HG02870 (cell line): ENCODE measurements at regions not wholly inside any gene's neighbourhood (a gene's known extent, or its start where the extent isn't known, plus 50 kb on each side); places are given as distances from the start of the nearest gene placed in this dataset.

ENCODE experiments used
- ATAC-seq: cut with Tn5 transposase; IDR thresholded peaks from one replicate; pipeline ENCODE4 v1.9.1; 2021; ENCODE audit warnings: mild to moderate bottlenecking, moderate library complexity; ENCODE audit not compliant: unreplicated experiment

DNA sequence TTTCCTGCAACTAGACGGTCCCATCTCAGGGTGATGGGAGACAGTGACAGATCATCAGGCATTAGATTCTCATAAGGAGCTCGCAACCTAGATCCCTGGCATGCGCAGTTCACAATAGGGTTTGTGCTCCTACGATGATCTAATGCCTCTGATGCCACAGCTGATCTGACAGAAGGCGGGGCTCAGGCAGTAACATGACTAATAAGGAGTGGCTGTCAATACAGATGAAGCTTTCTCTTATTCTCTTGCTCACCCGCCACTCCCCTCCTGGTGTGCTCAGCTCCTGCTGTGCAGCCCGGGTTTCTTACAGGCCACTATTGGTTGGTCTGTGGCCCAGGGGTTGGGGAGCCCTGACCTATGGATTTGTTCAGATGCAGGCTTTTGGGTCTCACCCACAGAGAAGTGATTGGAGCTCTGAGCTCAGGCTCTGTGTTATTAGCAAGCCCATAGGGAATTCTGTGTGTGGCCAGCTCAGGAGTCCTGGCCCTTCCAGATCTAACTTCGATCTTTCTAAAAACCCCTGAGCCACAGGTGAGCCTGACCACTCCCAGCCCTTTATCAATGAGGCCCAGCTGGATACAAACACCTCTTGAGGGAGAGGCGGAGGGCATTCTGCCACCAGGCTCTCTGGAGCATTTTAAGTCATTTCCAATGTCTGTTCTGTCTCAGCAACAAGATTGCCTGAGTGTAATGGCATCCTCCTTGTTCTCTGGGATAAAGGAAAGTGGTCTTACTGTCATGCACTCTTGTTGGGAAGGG is 351.8 kb downstream of the BUD13 start:
- ATAC-seq: no peak

DNA sequence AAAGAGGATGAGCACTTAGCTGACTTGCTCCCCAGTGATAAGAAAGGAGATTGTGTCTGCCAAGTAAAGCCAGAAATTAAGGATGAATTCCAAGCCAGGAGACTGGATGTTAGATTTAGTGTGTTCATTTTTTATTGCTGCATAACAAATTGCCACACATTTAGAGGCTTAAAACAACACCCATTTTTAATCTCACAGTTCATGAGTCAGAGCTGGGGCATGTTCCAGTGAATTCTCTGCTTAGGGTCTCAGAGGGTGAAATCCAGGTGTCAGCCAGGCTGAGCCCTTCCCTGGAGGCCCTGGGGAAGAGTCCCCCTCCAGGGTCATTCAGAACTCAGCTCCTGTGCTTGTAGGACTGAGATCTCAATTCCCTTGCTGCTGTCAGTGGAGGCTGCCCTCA is 352.8 kb downstream of the BUD13 start:
- ATAC-seq: no peak

DNA sequence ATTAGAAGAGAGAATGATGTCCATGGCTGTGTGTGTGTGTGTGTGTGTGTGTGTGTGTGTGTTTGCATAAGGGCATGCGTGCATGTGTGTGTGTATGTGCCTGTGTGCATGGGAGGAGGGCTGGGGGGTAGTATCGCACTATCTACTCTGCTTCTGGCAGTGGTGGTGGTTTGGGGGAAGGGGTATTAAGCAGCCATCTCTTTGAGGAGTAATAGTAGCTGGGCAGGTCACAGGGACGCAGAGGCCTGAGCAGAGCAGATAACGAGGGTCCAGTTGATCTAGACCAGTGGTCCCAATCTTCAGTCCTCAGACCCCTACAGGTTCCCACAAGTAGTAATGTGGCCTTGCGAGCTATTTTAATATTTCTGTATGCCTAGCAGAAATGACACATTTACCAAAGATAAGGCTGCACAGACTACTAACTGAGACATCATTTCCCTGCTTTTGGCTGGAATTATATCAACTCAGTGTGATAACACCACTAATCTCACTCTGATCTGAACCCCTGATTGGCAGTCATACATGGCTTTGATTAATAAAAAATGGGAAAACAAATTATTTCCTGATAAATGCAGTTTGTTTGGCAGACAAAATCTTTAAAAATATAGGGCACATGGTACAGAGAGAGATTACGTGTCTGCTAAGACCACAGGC is 354.3 kb downstream of the BUD13 start:
- no peak for ATAC-seq

DNA sequence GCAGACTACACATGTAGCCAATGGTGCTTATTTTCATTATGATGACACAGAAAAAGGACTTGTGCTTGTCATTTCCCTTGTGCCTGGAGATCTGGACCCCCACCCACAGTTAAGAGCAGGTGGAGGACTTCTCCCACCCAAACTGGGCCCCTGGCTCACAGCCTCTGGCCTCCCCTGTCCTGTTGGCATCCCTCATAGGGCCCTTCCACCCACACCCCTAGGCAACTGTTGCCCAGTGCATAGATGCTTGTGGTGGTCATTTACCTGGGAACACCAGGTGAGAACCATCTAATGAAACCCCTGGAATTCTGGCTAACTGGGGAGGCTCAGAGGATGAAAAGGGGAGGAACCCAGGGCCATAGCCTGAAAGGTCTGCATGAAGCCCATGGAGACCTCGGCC is 355.9 kb downstream of the BUD13 start:
- ATAC-seq: no peak

DNA sequence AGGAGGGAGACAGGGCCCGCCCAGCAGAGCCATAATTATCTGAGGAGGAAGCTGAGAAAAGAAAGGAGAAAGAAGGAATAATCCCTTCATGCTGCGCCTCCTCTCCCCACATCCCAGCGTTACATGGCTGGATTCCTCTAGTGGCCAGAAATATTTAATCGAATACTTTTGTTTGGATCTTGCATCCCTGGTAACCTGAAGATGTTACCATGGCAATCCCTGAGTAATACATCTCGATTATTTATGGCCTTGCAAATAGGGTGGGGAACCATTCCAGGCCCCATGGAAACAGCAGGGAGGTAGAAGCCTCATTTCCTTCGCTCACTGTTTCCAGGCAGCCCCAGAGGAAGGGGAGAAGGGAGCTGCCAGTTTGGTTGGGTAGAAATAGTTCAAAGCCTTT is 357.7 kb downstream of the BUD13 start:
- ATAC-seq: no peak

DNA sequence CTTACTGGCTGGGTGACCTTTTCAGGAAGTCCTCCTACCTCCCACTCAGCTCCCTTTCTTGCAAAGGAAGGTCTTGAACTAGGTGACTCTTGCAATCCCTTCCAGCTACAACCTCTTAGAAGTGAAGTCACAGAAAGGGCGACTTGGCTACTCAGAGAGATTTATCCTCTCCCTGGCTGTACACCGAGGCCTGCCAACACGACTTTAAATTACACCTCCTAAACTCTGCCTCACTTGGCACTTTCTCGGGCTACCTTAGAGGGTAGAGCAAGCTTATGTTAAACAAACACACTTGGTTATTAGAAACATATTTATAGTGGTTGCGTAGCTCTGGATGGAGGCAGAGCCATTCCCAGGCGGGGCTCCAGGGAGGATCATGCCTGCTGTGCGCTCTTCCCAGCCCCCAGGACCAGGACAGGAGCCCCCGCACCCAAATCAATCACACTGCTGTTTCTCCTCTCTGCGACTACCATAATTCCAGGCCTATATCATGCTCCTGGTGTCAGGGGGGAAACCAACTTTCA is 358.4 kb downstream of the BUD13 start:
- ATAC-seq: no peak

DNA sequence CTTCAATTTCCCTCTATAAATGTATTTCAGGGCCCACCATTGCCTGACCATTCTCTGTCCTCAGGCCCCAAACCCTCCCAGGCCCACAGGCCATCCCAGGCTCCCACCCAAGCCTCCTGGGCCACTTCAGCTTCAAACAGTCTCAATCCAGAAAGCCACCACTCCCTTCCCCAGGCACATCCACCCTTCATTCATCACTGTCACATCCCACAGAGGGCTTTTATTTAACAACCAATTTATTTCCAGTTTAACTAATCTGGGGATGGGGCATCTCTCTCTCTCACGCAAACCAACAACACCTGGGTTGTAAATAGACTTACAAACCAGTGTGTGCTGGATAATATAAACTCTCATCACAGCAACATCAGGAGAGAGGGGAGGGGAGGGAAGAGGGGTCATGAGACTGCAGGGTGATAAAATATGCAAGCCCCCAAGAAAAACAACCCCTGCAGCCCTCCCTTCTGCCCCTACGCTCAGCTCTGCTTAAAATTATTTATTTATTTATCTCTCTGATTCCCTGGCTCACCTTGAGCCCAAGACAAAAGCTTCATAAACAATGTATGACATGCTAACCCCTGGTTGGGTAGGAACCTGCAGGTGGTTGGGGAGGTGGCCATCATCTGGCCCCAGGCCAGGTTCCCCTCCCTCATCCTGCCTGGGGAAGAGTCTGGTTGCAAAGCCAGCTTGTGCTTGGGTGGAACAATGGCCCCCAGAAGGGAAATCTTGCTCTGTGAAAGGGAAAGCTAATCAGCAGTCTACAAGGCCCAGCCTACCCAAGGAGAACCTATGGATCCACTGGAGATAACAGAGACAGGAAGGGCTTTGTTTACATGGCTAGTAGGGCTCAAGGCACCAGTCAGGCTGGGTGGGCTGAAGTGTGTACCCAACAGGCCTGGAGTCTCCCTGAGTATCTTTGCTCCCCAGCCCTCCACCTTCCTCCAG is 359.2 kb downstream of the BUD13 start:
- ATAC-seq: no peak

DNA sequence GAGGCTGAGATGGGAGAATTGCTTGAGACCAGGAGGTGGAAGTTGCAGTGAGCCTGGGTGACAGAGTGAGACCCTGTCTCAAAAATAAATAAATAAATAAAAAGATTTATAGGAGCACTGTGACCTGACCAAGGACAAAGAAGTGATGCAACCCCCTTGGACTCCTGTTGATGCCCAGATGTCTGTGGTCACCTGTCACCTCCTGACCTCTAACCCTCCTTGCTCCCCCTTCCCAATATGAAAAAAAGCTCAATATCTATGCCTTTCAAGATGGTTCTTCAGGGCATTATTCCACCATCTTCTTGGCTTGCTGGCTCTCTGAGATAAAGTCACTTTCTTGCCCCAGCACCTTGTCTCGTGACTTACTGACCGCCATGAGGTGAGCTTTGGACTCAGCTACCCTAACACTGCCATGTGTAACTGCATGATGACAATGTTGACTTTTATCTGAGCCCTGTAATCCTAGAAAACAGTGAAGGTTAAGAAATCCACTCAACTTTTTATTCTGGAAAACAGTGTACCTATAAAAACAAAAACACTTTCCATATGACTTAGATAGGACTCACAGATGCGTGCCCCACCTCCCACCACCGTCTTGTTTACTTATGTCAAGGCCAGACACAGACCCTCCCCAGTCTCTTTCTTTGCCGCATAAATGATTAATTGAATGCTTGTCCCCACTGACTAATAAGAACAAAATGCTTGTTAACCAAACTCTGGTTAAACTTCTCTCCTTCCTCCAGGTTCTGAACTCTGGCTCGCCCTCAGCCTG is 360.5 kb downstream of the BUD13 start:
- ATAC-seq: no peak

DNA sequence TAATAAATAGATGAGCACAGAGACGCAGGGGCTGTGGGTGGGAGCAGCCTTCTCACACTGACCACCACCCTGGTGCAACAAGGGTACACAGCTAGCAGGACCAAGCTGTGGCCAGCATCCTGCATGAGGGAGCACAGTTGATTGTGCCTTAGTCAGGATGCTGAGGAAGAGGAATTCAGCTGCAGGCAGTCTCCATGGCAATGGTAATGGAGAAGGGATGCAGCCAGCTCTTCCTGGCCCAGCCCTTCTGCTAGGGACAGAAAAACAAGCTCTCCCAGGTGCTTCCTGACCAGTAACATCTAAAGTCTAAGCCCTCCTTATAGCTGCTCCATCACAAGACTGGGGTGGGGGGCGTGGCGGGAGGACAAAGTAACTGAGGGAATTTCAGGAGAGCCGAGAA is 363.5 kb downstream of the BUD13 start:
- ATAC-seq: no peak

DNA sequence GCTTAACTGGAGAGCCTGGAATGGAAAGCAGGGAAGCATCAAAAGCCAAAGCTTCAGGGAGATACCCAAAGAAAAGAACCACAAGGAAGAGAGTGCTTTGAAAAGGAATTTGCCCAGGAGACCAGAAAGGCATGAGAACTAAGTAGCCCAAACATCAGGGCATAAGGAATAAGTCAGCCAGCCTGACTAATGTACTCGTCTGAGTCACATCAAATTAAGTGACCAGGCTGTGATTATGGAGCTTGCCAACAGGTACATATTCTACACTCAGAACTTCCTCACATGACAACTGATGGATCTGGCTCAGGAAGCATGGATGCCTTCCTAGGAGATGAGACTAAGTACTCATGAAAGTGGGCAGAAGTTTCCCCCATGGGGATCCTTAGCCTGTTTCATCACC is 366.7 kb downstream of the BUD13 start:
- no peak for ATAC-seq

DNA sequence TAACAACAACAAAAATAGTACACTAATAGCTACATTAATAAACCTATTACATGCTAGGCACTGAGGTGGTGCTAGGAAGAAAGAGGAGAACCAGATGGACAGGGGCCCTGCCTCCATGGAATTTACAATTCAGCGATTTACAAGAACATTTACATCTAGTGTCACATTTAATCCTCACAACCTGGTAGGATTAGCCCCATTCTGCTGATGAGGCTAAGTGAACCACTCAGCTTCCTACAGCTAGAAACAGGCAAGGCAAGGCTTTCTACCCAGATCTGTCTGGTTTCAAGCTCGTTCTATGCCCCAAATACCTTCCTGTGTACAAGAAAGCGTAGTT is 368.4 kb downstream of the BUD13 start:
- ATAC-seq: no peak

DNA sequence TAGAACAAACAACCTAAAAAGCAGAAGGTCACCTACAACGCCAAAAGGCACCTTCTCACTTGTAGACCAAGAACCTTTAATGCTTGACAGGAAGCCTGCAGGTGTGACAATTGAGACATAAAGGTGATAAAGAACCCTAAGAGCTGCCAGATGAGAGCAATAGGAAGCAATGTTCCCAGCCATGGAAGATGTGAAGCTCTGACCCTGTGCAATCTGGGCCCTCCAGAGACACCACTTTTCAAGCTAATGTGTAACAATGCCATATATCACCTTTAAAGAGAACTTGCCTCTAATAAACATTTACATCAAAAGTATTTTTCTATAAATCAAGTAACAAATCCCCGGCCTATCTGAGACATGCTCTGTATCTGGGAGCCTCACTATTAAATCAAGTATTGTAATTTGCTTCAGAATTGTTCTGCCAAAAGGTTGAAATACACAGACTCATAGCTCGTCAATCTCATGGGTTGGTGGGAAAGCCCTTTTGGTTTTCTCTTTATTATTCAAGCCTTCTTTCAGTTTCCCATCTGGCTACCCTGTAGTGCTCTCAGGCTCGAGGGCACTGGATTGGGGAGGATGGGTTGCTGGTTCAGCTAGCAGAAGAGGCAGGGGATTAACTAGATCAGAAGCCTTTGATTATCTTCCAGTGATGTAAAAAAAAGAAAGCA is 368.9 kb downstream of the BUD13 start:
- no peak for ATAC-seq

DNA sequence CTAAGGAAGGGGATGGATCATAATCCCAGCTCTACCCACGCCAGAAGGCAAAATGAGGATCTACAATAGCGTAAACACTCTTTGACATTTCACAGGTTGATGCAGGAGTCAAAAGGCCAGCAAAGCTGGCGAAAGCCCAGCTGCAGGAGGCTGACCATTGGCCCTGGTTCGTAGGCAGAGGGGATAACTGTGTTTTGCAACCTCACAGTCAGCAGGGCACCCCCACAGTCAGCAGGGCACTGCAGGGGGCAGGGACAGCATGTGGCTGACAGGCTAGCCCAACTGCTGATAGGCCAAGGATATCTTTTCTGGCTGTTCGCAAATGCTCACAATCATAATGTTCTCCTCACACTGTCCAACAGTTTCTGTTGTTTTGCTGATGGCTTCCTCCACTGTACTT is 372.7 kb downstream of the BUD13 start:
- no peak for ATAC-seq

DNA sequence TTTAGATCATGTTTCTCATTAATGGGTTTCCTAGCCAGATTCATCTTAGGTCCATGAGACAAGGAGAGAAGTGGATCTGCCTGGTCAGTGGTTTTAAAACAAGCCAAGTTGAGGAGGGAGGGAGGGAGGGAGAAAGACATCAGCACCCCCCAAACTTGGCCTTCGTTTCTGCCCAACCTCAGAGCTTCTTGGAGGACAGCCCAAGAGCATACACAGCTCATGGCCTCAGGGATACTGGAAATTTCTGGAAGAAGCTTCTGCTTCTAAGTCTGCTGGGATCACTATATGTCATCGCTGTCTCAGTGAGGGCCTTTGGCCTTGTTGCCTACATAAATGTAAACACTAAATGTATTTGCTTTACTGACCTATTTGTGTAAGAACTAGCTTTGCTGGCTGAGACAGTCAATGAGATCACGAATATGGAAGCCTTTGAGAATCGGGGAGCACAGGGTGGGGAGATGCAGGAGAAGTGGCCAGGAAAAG is 375.1 kb downstream of the BUD13 start:
- no peak for ATAC-seq

DNA sequence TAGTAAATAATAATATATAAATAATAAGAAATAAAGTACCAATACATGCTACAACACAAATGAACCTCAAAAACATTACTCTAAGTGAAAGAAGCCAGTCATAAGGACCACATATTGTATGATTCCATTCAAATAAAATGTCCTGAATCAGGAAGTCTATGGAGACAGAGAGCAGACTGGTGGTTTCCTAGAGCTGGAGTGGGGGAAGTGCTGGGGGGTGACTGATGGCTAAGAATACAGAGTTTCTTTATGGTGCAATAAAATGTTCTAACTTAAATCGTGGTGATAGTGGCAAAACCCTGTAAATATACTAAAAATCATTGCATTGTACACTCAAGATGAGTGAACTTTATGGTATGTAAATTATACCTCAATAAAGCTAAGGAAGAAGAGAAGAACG is 376.5 kb downstream of the BUD13 start:
- no peak for ATAC-seq

DNA sequence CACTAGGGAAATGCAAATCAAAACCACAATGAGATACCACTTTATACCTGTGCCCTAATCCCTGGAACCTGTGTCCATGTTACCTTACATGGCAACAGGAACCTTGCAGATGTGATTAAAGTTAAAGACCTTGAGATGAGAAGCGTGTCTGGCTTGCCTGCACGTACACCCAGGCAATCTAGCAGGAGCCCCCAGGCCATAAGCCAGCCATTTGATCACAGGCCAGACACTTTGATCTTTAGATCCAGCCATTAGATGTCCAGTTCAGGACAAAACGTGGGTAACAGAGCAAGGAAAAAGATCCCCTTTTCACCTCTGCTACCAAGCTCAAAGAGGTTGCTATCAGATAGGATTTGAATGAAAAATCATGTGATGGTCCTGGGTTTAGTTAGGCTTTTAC is 378.8 kb downstream of the BUD13 start:
- ATAC-seq: no peak

DNA sequence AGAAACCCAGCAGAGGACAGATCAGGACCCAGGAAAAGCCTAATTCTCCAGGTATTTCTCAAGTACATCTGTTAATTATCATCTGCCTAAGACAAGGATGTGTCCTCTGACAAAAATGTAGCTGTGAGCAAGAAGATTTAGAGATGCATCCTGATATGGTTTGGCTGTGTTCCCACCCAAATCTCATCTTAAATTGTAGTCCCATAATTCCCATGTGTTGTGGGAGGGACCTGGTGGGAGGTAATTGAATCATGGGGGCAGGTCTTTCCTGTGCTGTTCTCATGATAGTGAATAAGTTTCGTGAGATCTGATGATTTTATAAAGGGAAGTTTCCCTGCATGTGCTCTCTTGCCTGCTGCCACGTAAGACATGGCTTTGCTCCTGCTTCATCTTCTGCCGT is 381.8 kb downstream of the BUD13 start:
- no peak for ATAC-seq

DNA sequence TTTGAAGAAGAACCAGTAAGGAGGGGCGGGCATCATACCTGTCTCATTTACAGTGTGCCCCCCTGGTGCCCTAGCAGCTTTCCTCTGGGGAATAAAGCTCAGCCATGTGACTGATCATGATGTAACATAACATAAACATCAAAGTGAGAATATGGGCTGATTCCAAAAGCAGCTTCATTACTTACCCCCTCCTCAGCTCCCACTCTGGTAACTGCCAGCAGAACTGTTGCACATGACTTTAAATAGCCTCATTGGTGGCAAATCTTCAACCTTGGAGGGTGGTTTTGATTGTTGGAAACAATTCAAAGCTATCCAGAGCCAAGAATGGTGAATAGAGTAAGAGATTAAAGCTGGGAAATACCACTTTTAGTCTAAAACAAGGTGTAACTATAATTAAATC is 384.6 kb downstream of the BUD13 start:
- no peak for ATAC-seq

DNA sequence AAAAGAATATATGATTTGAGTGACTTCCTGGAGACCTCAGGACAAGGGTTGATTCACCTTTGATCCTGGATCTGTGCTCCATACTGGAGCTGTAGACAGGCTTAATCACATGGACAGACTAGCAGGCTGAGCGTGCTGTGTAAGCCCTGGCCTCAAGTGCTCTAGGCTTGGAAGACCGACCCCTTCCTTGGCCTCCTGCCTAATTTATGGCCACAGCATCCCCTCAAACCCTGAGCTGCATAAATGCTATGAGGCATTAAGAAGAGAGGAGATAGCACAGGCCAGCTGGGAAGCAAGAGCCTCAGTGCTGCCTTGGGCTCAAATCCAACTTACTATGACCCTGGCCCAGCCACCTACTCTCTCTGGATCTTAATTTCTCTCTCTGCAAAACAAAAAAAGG is 385.1 kb downstream of the BUD13 start:
- no peak for ATAC-seq

DNA sequence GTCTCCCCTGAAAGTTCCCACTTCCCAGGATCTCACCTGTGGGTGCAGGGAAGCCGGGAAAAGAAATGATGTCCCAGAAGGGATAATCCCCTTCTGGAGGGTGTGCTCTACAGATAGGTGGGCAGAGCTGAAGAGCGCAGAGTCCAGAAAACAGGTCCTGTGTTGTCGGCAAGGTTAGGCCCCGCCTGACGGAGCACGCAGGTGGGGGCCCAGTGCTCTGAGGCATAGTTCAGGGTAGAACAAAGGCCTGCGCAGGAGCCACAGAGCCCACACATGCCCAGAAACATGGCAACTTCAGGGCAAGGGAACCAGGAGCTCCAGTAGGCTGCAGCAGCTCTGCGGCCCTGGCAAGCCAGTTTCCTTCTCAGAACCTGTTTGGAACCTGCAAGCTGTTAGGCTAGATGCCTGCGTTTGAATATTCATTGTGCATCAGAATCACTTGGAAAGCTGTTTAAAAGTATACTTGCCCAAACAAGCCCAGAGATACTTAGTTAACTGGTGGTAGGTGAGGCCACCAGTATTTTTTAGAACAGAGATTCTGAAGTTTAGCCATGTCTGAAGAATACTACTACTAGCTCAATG is 386.6 kb downstream of the BUD13 start:
- ATAC-seq: no peak
